ENCODE measurements at regions not wholly inside any gene's neighbourhood (a gene's known extent, or its start where the extent isn't known, plus 50 kb on each side); places are given as distances from the start of the nearest gene placed in this dataset.
A peak's percentile ranks its signal among the peaks of the same experiment; 100 is the strongest.

GRCh38 chr3:157578181-157578580 is 75.0 kb upstream of the VEPH1 start:
- DNase-seq: peak; percentile 21 to 83 (median 59)
- no peak overlapping the region for H3K9ac ChIP-seq (ENCODE audit: insufficient read depth in 1 of 2, low read length in 2 of 2)
- no peaks in the 10 kb centered on the region for H3K27me3 ChIP-seq (ENCODE audit: control insufficient read depth in 3 of 3, insufficient read depth in 3 of 3, low read length in 2 of 3)
- no peak overlapping the region for H3K27ac ChIP-seq (ENCODE audit: low read depth in 1 of 2, low read length in 1 of 2)
- H3K4me3 ChIP-seq: no peak overlapping the region
- no peaks in the 10 kb centered on the region for H3K4me1 ChIP-seq (ENCODE audit: control insufficient read depth in 5 of 5, insufficient read depth in 5 of 5, low read length in 5 of 5)
- no peaks in the 10 kb centered on the region for H3K9me3 ChIP-seq (ENCODE audit: control insufficient read depth in 4 of 4, insufficient read depth in 3 of 4, low read length in 3 of 4)
- TF ChIP-seq CTCF (IDR thresholded peaks at IDR 0.05; ENCODE audit: control extremely low read depth, extremely low read depth): no peak
- ATAC-seq (ENCODE audit: insufficient read depth, low FRiP score): no peak
- WGBS, 2 donors: 72 to 90% methylated on average over 3 of the region's 3 CpGs
- H3K36me3 ChIP-seq (ENCODE audit: control insufficient read depth in 4 of 4, insufficient read depth in 4 of 4, low read length in 4 of 4): no peaks in the 10 kb centered on the region

GRCh38 chr3:157574531-157574930 is 71.3 kb upstream of the VEPH1 start:
- H3K4me1 ChIP-seq (ENCODE audit: control insufficient read depth in 5 of 5, insufficient read depth in 5 of 5, low read length in 5 of 5): no peaks in the 10 kb centered on the region
- 51 to 70% methylated on average over 3 of the region's 3 CpGs for WGBS, 2 donors
- H3K9ac ChIP-seq (ENCODE audit: insufficient read depth in 1 of 2, low read length in 2 of 2): no peak overlapping the region
- no peaks in the 10 kb centered on the region for H3K9me3 ChIP-seq (ENCODE audit: control insufficient read depth in 4 of 4, insufficient read depth in 3 of 4, low read length in 3 of 4)
- DNase-seq (no peak), ATAC-seq (ENCODE audit: insufficient read depth, low FRiP score) (no peak)
- H3K36me3 ChIP-seq (ENCODE audit: control insufficient read depth in 4 of 4, insufficient read depth in 4 of 4, low read length in 4 of 4): no peaks in the 10 kb centered on the region
- no peak for TF ChIP-seq CTCF (IDR thresholded peaks at IDR 0.05; ENCODE audit: control extremely low read depth, extremely low read depth)
- no peaks in the 10 kb centered on the region for H3K27me3 ChIP-seq (ENCODE audit: control insufficient read depth in 3 of 3, insufficient read depth in 3 of 3, low read length in 2 of 3)
- no peak overlapping the region for H3K4me3 ChIP-seq
- H3K27ac ChIP-seq (ENCODE audit: low read depth in 1 of 2, low read length in 1 of 2): no peak overlapping the region

GRCh38 chr3:157573780-157574378 is 70.7 kb upstream of the VEPH1 start:
- H3K4me3 ChIP-seq: no peak overlapping the region
- DNase-seq (no peak), ATAC-seq (ENCODE audit: insufficient read depth, low FRiP score) (no peak)
- TF ChIP-seq CTCF (IDR thresholded peaks at IDR 0.05; ENCODE audit: control extremely low read depth, extremely low read depth): no peak
- no peaks in the 10 kb centered on the region for H3K36me3 ChIP-seq (ENCODE audit: control insufficient read depth in 4 of 4, insufficient read depth in 4 of 4, low read length in 4 of 4)
- no peaks in the 10 kb centered on the region for H3K27me3 ChIP-seq (ENCODE audit: control insufficient read depth in 3 of 3, insufficient read depth in 3 of 3, low read length in 2 of 3)
- no peak overlapping the region for H3K27ac ChIP-seq (ENCODE audit: low read depth in 1 of 2, low read length in 1 of 2)
- H3K9ac ChIP-seq (ENCODE audit: insufficient read depth in 1 of 2, low read length in 2 of 2): no peak overlapping the region
- no peaks in the 10 kb centered on the region for H3K4me1 ChIP-seq (ENCODE audit: control insufficient read depth in 5 of 5, insufficient read depth in 5 of 5, low read length in 5 of 5)
- WGBS, 2 donors: 70 to 80% methylated on average over 1 of the region's 1 CpG
- no peaks in the 10 kb centered on the region for H3K9me3 ChIP-seq (ENCODE audit: control insufficient read depth in 4 of 4, insufficient read depth in 3 of 4, low read length in 3 of 4)

- H3K4me1 ChIP-seq (ENCODE audit: control insufficient read depth in 5 of 5, insufficient read depth in 5 of 5, low read length in 5 of 5): no peaks in the 10 kb centered on the region
- no peak overlapping the region for H3K27ac ChIP-seq (ENCODE audit: low read depth in 1 of 2, low read length in 1 of 2)
- H3K9me3 ChIP-seq (ENCODE audit: control insufficient read depth in 4 of 4, insufficient read depth in 3 of 4, low read length in 3 of 4): no peaks in the 10 kb centered on the region
- 79 to 93% methylated on average over 1 of the region's 1 CpG for WGBS, 2 donors
- no peaks in the 10 kb centered on the region for H3K36me3 ChIP-seq (ENCODE audit: control insufficient read depth in 4 of 4, insufficient read depth in 4 of 4, low read length in 4 of 4)
- H3K9ac ChIP-seq (ENCODE audit: insufficient read depth in 1 of 2, low read length in 2 of 2): no peak overlapping the region
- ATAC-seq (ENCODE audit: insufficient read depth, low FRiP score) (no peak), DNase-seq (no peak)
- no peak for TF ChIP-seq CTCF (IDR thresholded peaks at IDR 0.05; ENCODE audit: control extremely low read depth, extremely low read depth)
- H3K4me3 ChIP-seq: no peak overlapping the region
- H3K27me3 ChIP-seq (ENCODE audit: control insufficient read depth in 3 of 3, insufficient read depth in 3 of 3, low read length in 2 of 3): no peaks in the 10 kb centered on the region
Observed at GRCh38 chr3:157573281-157573680, 70.1 kb upstream of the VEPH1 start.

Measured in lung (tissue), 11 donors.